GM12891 (cell line): ENCODE measurements at regions not wholly inside any gene's neighbourhood (a gene's known extent, or its start where the extent isn't known, plus 50 kb on each side); places are given as distances from the start of the nearest gene placed in this dataset.

Experiments
- DNase-seq: peaks from one replicate; pipeline ENCODE4 v3.0.0; 2011; ENCODE audit warnings: low spot score; ENCODE audit not compliant: insufficient read length
- FAIRE-seq: peaks from 2 replicates; lab custom pipeline; 2011; peaks lifted over from hg19 to GRCh38; lab: Jason Lieb, UNC
- PAX5 ChIP-seq: IDR thresholded peaks from 2 replicates; pipeline ENCODE4 v1.6.1; 2011; ENCODE audit warnings: low read length, moderate library complexity, mild to moderate bottlenecking; ENCODE audit not compliant: insufficient read depth, severe bottlenecking
- POLR2A ChIP-seq: IDR thresholded peaks from 2 replicates; pipeline ENCODE4 v1.6.1; 2011; ENCODE audit warnings: low read depth, low read length, control low read depth
- POLR2AphosphoS5 ChIP-seq: IDR thresholded peaks from 2 replicates; pipeline ENCODE4 v1.6.1; 2011; ENCODE audit warnings: low read depth, low read length, control low read depth
- POU2F2 ChIP-seq: IDR thresholded peaks from 2 replicates; pipeline ENCODE4 v1.6.1; 2011; ENCODE audit warnings: low read depth, mild to moderate bottlenecking, control low read depth, low read length, moderate library complexity
- SPI1 ChIP-seq: IDR thresholded peaks from 2 replicates; pipeline ENCODE4 v1.6.1; 2011; ENCODE audit warnings: low read depth, low read length, control low read depth
- TAF1 ChIP-seq: IDR thresholded peaks from 2 replicates; pipeline ENCODE4 v1.6.1; 2011; ENCODE audit warnings: low read depth, low read length, control low read depth

DNA sequence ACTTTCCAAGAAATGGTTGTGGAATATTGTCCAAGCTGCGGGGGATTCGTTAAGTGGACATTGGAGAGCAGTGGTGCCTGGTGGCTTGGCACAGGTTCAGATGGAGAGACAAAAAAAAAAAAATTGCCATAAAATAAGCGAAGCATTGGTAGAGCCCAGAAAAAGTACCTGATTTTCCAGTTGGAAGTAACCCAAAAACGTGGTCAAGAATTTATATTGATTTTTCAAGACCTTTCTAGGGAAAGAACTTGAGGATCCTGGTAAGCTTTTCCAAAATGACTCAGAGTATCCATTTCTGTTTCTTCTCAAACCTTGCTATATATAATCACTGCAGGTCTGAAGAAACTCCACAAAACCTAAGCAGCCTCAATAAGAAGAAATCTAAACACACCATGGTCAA, 94.6 kb downstream of the ING1 start:
- DNase-seq (no peak), FAIRE-seq (no peak)
- TF ChIP-seq POU2F2 (no peak), POLR2A (no peak), PAX5 (no peak), TAF1 (no peak), POLR2AphosphoS5 (no peak), SPI1 (no peak)

DNA sequence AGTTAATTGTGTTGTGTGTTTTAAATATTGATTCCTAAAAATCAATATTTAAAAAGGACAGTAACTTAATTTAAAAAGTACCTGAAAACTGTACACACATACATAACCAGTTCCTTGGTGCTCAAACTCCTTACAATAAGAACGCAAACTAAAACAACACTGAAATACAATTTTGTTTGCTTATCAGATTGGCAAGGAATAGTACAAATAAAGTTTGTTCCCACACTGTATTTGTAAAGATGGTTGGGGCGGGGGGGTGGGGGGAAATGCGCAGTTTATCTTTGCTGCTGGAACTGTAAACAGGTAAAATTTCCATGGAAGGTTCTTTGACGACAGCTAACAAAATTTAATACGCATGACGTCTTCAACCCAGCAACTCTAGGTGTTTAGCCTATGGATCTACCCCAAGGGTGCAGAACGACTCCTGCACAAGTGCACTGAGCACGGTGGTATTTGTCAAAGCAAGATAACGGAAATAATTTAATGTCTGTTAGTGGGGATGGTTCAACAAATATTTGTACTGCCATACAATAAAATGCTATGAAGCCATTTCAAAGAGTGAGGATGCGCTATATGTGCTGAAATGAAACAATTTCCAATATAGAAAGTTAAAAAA, 96.5 kb downstream of the ING1 start:
- no peak for DNase-seq
- TF ChIP-seq SPI1 (no peak), TAF1 (no peak), POLR2A (no peak), POU2F2 (no peak), POLR2AphosphoS5 (no peak), PAX5 (no peak)
- FAIRE-seq, result no peak

DNA sequence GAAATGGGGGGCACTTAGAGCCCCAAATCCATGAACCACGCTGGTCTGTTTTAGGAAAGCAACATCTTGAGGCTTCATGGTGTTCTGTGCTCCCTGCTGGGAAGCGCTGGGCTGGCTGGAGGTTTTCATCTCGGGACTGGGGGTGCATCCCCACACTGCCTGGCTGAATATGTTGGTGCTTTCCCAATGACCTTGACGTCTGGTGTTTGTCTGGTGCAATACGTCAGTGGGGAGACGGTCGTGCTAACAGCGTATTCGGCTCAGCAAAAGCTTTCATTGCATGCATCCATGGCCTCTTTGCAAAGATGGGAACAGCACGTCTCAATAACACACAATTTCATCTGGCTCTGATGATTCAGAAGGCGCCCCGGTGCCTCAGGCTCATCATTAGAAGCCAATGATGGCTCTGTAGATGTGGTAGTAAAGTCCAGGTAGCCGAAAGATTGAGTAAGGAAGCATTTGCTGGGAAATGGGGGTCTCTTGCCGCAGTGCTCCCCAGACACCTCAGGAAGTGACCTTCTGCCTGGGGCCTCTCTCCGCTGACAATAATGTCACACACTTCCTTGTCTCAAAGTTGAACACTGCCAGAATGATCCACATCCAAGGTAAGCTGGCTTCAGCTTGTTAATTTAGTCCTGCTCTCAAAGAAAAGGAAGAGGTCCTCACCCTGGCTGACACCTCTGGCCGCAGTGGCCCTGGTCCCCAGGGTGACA, 97.7 kb downstream of the ING1 start:
- no peak for TF ChIP-seq PAX5
- no peak for TF ChIP-seq TAF1
- no peak for FAIRE-seq
- no peak for DNase-seq

DNA sequence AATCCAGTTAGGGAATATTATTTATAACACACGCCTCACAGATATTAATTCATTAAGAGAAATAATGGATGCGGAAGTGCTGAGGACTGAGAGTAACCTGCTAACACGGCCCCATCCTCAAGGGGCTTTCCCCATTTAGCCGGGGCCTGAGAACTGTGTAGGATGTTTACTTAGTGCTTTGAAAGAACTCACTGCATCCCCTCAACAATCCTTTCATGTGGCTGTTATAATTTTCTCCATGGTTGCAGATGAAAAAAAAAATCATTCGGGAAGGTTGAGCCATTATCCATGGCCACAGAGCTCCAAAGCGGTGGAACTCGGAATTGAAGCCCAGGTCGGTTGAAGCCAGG, 98.2 kb downstream of the ING1 start:
- TF ChIP-seq SPI1 (no peak), POLR2AphosphoS5 (no peak), PAX5 (no peak), POU2F2 (no peak), TAF1 (no peak), POLR2A (no peak)
- FAIRE-seq (no peak), DNase-seq (no peak)

DNA sequence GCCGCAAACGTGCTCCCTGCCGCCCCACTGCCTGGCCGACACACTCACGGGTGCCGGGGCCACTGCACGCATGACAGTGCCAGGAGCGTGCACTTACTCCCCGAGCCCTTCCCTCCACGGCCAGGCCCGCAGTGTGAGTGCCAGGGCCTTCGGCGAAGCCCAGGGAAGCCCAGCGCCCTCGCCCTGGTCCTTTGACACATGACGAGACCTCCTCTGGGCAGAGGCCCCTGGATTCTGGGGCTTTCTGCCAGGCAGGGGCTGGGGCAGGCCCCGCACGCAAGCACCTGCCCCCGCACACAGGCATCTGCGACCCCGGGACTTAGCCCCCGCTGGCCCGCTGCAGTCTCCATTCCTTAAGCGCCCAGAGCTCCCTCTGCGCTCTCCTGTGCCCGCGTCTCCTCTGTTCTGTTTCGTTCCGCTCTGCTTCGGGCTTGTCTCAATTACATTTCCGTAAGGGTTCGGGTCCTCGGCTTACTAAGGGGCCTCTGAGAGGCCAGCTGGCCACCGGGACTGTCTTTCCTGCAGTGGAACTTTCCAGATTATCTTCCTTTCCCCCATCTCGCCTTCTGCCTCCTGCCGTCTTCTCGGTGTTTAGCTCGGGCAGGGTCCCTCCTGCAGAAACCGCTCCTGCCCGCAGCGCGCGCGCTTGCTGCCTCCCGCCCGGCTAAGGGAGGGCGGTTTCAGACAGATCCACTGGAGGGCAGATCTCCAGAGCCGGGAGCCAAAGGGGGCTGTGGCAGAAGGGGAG, 98.8 kb downstream of the ING1 start:
- TF ChIP-seq SPI1, result no peak
- FAIRE-seq, result no peak
- no peak for DNase-seq

DNA sequence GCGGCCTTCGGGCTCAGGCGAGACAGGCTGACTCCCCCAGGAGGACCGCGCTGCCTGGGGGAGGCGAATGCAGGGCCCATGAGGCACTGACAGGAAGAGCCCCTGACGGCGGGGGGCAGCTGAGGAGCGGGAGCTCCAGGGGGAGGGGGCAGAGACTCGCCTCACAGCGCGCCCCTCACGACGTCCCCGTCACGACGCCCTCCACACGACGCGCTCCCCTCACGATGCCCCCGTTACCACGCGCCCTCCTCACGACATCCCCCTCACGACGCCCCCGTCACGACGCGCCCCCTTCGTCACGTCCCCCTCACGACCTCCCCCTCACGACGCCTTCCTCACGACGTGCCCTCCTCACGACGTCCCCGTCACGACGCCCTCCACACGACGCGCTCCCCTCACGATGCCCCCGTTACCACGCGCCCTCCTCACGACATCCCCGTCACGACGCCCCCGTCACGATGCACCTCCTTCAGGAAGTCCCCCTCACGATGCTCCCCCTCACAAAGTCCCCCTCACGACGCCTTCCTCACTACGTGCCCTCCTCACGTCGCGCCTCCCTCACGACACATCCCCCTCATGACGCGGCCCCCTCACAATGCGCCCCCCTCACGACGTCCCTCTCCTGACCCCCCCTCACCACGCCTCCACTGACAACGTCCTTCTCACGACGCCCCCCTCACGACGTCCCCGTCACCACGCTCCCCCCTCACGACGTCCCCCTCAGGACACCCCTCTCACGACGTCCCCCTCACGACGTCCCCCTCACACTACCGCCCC, 99.6 kb downstream of the ING1 start:
- TF ChIP-seq PAX5 (no peak), POU2F2 (no peak), TAF1 (no peak), POLR2A (no peak), POLR2AphosphoS5 (no peak), SPI1 (no peak)
- no peak for FAIRE-seq
- no peak for DNase-seq

DNA sequence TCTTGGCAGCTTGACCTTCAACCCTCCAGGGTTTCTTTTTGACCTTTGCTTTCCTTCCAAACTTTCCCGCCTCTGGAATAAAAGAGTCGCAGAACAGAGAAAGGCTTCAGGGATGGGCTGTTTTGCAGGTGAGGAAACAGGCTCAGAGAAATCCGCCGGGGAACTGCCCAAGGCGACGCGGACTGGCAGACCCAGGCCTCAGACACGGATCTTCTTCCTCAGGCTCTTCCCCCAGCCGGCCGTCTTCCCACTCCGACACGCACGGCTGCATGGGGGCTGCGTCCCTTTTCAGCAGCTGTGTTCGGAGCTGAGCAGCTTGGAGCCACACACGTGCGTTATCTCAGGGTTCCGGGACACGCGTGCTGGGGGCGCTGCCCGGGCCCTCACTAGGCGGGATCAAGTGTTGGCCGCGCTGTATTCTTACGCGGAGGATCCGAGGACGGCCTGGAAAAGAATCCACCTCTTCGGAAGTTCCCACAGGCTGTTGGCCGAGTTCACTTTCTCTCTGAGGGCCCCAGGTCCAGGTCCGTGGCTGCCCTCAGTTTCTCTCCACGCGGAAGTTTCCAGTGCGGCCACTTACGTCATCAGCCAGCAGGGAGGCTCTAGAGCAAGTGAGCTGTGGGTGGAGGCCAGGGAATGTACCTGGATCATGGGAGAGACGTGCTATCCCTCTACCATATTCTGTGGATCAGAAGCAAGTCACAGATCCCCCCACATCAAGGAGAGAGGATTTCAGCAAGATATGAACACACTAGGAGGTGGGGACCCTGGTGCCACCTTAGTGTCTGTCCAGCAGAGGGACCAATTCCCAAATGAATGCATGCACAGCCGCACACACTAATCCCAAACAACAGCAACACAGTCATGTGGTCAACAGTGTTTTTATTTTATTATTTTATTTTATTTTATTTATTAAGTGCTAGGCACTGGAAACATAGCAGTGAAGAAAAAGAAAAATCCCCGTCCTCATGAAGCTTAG, 100.4 kb downstream of the ING1 start:
- DNase-seq, result no peak
- FAIRE-seq, result no peak

DNA sequence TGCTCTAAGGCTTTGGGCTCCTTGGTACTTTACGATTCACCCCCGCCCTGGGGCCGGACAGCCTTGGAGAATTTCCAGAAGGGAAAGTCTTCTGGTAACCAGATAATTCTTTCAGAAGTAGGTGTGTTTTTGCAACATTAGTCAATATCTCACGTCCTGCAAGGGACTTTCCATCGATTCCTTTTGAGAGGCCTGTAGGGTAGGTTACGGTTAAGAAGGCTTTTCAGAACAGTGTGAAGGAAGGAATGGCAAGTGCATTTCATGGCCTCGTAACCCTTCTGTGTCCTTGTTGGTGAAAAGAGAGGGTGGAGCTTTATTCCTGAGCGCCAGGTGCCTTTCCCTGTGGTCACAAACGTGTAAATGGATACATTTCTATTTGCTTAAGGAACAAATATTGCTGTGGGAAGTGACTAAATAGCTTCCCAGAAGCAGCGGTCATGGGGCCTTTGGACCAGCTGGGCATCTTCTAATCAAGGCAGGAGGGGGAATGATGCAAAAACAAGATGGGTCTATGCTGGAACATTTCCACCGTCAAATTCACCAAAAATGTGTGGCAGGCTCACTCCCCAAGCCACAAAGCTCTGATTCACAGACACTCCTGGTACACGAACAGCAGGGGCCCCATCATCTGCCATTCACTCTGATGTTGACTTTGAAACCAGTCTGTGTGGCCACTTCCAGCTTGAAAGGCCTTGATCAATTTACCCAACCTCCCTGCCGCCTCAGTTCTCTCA, 99.2 kb downstream of the ANKRD10 start:
- TF ChIP-seq PAX5 (no peak), SPI1 (no peak), POLR2AphosphoS5 (no peak), TAF1 (no peak), POLR2A (no peak), POU2F2 (no peak)
- DNase-seq (no peak), FAIRE-seq (no peak)

More for the DNA sequence above, 100.4 kb downstream of the ING1 start:
- no peak for TF ChIP-seq SPI1
- no peak for TF ChIP-seq POU2F2
- no peak for TF ChIP-seq PAX5
- TF ChIP-seq POLR2AphosphoS5, result no peak
- TF ChIP-seq POLR2A, result no peak
- TF ChIP-seq TAF1, result no peak
